NCI-H460 (cell line): ENCODE measurements at regions not wholly inside any gene's neighbourhood (a gene's known extent, or its start where the extent isn't known, plus 50 kb on each side); places are given as distances from the start of the nearest gene placed in this dataset.

ENCODE experiments used
- DNase-seq: peaks from one replicate; pipeline ENCODE4 v3.0.0-alpha.2; 2016; ENCODE audit warnings: low read depth; ENCODE audit errors: extremely low read depth

- DNase-seq = no peak
Measured at GRCh38 chr1:192713921-192714320, 78.0 kb downstream of the RGS13 start.

DNA sequence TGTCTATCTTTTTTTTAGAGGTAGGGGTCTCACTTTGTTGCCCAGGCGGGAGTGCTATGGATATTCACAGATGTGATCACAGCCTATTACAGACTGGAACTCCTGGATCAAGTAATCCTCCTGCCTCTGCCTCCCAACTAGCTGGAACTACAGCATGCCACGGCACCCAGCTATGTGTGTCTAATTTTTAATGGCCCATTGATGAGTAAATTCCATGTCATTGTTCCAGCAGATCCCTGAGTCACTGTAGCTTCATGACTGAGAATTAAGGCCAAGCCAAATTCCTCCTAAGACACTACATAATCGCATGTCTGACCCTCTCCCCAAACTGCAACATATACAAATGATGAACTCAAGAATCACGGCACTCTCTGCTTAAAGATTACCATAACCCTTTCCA is 84.2 kb upstream of the RGS2 start:
- DNase-seq = peak; percentile 30

DNA sequence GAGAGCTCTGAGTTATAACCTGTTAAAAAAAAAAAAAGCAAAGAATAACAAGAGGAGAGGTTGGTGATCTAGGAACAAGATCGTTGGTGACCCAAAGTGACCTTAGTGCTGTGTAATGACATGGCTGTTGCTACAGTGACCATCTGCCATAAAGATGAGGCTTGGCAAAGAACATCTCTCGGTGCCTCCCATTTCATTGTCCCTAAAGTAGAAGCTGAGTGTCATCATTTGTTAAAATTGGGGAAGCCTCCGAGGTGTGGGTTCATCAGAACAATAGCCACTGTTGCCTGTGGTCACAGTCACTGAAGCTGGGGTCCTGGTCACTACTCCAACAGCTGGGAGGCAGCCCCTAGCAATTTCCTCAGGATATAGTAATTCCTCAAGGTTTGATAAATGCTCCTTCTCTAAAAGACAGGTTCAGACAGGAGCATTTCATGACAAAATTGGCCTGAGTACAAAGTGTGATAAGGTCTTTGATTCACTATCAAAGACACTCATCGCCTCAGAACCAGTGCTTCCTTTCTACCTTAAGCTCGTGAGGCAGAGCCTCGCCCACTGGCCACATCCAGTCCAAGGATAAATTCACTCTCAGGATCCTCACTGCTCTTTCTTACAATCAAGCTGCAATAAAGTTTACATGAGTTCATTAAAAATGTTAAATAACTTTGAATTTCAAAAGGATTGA is 81.9 kb upstream of the RGS2 start:
- no peak for DNase-seq

- no peak for DNase-seq
Measured at GRCh38 chr1:192729500-192729899, 79.3 kb upstream of the RGS2 start.

DNA sequence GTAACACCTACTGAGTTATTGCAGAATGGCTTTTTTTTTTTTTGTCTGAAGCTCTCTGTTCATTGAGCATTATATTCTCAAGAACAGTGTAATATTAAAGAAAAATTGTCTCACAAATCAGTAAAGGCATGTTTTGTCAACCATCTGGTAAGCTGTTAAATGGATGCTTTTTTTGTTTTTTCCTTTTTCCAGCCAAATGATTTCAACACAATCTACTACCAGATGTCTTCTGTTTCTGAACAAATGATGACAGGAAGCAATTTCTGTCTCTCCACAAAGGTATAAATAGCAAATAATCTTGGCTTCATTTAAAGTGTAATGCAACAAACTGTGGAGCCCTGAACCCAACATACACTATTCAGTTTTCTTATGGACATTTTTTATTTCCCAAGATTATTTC is 78.6 kb upstream of the RGS2 start:
- DNase-seq = no peak

- DNase-seq = no peak
Measured at GRCh38 chr1:192732787-192733186, 76.1 kb upstream of the RGS2 start.

DNA sequence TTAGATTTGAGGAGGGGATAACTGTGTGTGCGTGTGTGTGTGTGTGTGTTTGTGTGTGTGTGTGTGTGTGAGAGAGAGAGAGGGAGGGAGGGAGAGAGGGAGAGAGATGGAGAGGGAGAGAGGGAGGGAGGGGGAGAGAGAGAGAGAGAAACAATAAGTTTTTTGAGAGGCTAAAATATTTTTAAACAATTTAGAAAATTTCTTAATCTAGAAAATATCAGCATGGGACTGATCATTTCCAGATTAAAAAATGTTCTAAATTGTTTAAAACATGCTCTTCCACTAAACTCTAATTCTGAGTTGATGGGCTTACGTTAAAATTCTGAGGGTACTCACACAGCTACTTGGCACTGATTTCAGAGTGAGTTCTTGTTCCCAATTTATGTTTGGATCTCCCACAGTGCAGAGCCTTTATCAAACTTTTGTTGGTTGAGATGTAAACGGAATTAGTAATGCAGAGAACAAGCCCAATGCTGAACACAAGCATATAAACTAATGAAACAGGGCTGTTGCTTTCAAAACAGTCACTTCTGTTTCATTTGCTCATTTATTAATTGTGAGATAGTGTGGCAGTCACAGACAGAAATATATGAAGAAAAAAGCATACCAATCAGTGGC is 73.4 kb upstream of the RGS2 start:
- DNase-seq = no peak

GRCh38 chr1:192737306-192737705 is 71.5 kb upstream of the RGS2 start:
- no peak for DNase-seq

DNA sequence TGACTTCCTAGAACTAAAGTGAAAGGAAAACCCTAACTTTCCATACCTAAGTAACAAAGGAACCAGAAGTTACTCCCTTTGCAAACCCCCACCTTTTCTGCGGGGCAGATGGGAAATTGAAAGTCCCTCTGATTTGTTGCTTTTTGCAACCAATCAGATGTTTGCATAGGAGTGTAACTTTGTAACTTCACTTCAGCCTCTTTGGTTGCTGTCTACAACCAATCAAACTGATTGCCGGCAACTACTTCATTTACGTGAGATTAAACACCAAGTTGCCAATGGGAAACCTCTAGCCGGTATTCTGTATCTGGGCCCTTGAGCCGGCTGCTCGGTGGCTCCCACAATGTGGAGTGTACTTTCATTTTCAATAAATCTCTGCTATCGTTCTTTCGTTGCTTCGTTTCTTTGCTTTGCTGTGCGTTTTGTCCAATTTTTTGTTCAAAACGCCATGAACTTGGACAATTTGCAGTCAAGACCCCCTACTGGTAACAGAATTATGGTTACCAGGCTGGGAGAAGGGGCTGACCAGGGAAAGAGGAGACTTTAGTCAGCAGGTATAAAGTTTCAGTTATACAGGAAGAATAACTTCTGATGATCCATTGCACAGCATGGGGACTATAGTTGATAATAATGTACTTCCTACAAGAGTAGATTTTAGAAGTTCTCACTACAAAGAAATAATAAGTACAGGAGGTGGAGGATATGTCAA is 69.2 kb upstream of the RGS2 start:
- no peak for DNase-seq

- no peak for DNase-seq
Measured at GRCh38 chr1:192740214-192740613, 68.6 kb upstream of the RGS2 start.

GRCh38 chr1:192741095-192741494 is 67.7 kb upstream of the RGS2 start:
- no peak for DNase-seq

- no peak for DNase-seq
Measured at GRCh38 chr1:192747301-192747700, 61.5 kb upstream of the RGS2 start.

GRCh38 chr1:192747943-192748342 is 60.9 kb upstream of the RGS2 start:
- DNase-seq = peak; percentile 33

DNA sequence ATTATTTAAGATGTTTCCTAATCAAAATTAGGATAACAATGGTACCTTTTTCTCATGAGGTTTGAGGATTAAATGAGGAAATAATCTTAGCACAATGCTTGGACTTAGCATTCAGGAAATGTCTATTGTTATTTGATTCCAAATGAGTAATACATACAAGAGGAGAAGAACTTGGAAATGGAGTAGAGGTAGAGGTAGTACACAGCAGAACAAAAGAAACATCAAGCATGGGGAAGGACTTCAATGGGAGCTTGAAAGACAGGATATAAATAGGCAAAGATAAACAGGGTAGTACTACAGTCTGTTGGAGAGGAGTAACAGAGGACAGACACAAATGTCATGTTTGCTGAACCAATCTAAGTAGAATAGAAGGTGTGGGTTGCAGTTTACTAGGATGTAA is 59.5 kb upstream of the RGS2 start:
- no peak for DNase-seq

GRCh38 chr1:192751260-192751659 is 57.6 kb upstream of the RGS2 start:
- DNase-seq = no peak

GRCh38 chr1:192756314-192756713 is 52.5 kb upstream of the RGS2 start:
- DNase-seq = no peak

DNA sequence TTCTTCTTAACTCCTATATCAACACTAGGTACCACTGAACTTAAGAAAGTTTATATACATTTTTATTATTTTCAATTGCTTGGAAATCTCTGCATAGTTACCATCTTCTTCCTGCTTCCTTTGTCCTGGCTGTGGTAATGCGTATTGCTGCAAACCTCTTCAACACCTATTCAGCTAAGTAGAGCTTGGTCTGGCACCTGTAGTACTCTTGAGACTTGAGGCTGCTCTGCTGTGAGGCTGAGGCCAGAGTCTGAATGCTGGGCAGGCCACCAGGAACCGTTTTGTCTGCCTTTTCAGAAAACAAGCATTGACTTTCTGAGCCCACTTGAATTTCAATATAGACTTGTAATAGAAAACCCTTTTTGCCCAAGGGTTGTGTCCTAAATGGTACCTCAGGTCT is 52.0 kb upstream of the RGS2 start:
- no peak for DNase-seq

DNA sequence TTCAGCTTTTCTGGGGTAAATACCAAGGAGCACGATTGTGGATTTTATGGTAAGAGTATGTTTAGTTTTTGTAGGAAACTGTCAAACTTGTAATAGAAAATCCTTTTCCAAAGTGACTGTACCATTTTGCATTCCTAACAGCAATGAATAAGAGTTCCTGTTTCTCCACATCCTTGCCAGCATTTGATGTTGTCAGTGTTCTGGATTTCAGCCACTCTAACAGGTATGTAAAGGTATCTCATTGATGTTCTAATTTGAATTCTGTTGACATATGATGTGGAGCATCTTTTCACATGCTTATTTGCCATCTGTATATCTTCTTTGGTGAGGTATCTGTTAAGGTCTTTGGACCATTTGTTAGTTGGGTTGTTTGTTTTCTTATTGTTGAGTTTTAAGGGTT is 50.3 kb upstream of the RGS2 start:
- no peak for DNase-seq
